ENCODE measurements at regions not wholly inside any gene's neighbourhood (a gene's known extent, or its start where the extent isn't known, plus 50 kb on each side); places are given as distances from the start of the nearest gene placed in this dataset.
"Not testable (repeated sequence)": the region's sequence is repeated elsewhere in the genome, so short reads cannot be mapped to it uniquely, and the experiment has no call there.

- H3K9me3 ChIP-seq: no peaks in the 10 kb centered on the region
- TF ChIP-seq CTCF (IDR thresholded peaks at IDR 0.05) (no peak), POLR2A (IDR thresholded peaks at IDR 0.05) (no peak), POLR2AphosphoS5 (IDR thresholded peaks at IDR 0.05; ENCODE audit: insufficient read depth in 1 of 2, low read depth in 1 of 2) (no peak)
- no peak overlapping the region for H3K27ac ChIP-seq
- no peaks in the 10 kb centered on the region for H3K27me3 ChIP-seq
- intact Hi-C loops (cut with DNase I): loop anchor here (10.0 kb wide), 1 partner anchor 296 kb away; no protein-coding TSS in a partner anchor
- H3K36me3 ChIP-seq: no peaks in the 10 kb centered on the region
- no peak overlapping the region for H3K4me3 ChIP-seq
- peaks cover 8% of the 10 kb centered on the region for H3K4me1 ChIP-seq
- no peak for DNase-seq (ENCODE audit: extremely low spot score in 2 of 2)
Observed at GRCh38 chr18:8991155-8991554, 111.3 kb upstream of the NDUFV2 start.

GRCh38 chr18:8992500-8992899 lies 110.0 kb upstream of the NDUFV2 start:
- H3K9me3 ChIP-seq; H3K36me3 ChIP-seq; H3K27me3 ChIP-seq; DNase-seq (ENCODE audit: extremely low spot score in 2 of 2); H3K4me1 ChIP-seq; H3K4me3 ChIP-seq; H3K27ac ChIP-seq: not testable (repeated sequence)
- intact Hi-C loops (cut with DNase I): loop anchor here (10.0 kb wide), 1 partner anchor 298 kb away; no protein-coding TSS in a partner anchor

GRCh38 chr18:8994603-8995002 lies 107.9 kb upstream of the NDUFV2 start:
- Histone ChIP-seq H3K4me3 (no peak overlapping the region), H3K36me3 (no peaks in the 10 kb centered on the region), H3K4me1 (no peaks in the 10 kb centered on the region), H3K9me3 (no peaks in the 10 kb centered on the region), H3K27me3 (no peaks in the 10 kb centered on the region), H3K27ac (no peak overlapping the region)
- TF ChIP-seq POLR2AphosphoS5 (IDR thresholded peaks at IDR 0.05; ENCODE audit: insufficient read depth in 1 of 2, low read depth in 1 of 2): no peak
- TF ChIP-seq POLR2A (IDR thresholded peaks at IDR 0.05): no peak
- no peak for TF ChIP-seq CTCF (IDR thresholded peaks at IDR 0.05)
- no peak for DNase-seq (ENCODE audit: extremely low spot score in 2 of 2)
- intact Hi-C loops (cut with DNase I): loop anchor here (5.0 to 10.0 kb wide), 2 partner anchors 148 to 300 kb away; no protein-coding TSS in a partner anchor

DNA sequence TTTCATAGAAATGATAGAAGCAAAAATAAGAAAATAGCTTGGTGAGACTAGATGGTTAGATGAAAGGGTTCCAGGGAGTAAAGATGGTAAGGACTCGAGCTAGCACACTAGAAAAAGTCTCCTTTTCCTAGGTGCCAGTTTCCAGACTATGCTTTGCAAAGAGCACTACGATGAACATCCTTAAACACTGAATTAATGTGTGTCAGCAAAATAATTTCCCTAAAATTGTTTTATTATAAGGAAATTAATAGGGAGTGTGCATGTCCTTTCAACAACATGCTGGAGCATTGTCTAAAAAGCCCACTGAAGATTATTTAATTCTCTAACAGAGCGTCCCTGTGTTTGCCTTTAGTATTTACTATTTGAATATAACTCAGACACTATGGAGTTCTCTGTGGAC lies 107.4 kb upstream of the NDUFV2 start:
- no peaks in the 10 kb centered on the region for H3K4me1 ChIP-seq
- no peak overlapping the region for H3K4me3 ChIP-seq
- no peaks in the 10 kb centered on the region for H3K9me3 ChIP-seq
- intact Hi-C loops (cut with DNase I): loop anchor here (5.0 to 10.0 kb wide), 2 partner anchors 147 to 300 kb away; no protein-coding TSS in a partner anchor
- no peak overlapping the region for H3K27ac ChIP-seq
- no peaks in the 10 kb centered on the region for H3K36me3 ChIP-seq
- DNase-seq (ENCODE audit: extremely low spot score in 2 of 2): no peak
- H3K27me3 ChIP-seq: no peaks in the 10 kb centered on the region
- TF ChIP-seq CTCF (IDR thresholded peaks at IDR 0.05) (no peak), POLR2A (IDR thresholded peaks at IDR 0.05) (no peak), POLR2AphosphoS5 (IDR thresholded peaks at IDR 0.05; ENCODE audit: insufficient read depth in 1 of 2, low read depth in 1 of 2) (no peak)

DNA sequence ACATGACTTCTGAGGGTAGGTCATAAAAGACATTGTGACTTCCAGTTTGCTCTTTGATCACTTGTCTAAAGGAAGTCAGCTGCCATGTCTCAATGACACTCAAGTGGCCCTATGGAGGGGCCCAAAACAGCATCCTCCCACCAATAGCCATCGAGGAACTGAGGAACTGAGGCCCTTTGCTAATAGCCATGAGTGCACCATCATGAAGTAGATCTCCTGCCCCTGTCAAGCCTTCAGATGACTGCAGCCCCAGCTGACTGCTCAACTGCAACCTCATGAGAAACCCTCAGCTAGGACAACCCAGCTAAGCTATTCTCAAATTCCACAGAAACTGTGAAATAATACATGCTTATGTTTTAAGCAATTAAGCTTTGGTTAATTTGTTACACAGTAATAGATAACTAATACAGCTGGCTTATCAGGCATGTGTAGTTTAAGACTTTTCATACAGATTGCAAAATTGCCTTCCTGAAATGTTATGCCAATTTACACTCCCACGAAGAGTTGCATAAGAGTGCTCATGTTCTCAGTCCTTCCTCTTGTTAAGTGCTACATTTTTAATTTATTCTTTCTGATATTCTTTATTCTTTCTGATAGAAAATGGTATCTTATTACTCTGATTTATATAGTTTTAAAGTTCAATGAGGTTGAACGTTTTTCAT lies 105.6 kb upstream of the NDUFV2 start:
- Histone ChIP-seq H3K27ac (peak overlapping the region; percentile 12), H3K4me1 (no peaks in the 10 kb centered on the region), H3K9me3 (no peaks in the 10 kb centered on the region), H3K27me3 (no peaks in the 10 kb centered on the region), H3K36me3 (no peaks in the 10 kb centered on the region), H3K4me3 (no peak overlapping the region)
- DNase-seq (ENCODE audit: extremely low spot score in 2 of 2): no peak
- TF ChIP-seq CTCF (IDR thresholded peaks at IDR 0.05) (no peak), POLR2A (IDR thresholded peaks at IDR 0.05) (no peak), POLR2AphosphoS5 (IDR thresholded peaks at IDR 0.05; ENCODE audit: insufficient read depth in 1 of 2, low read depth in 1 of 2) (no peak)
- intact Hi-C loops (cut with DNase I): loop anchor here (5.0 to 10.0 kb wide), 2 partner anchors 145 to 302 kb away; no protein-coding TSS in a partner anchor
